Ectodermal cell (in vitro differentiated cells): ENCODE measurements at regions not wholly inside any gene's neighbourhood (a gene's known extent, or its start where the extent isn't known, plus 50 kb on each side); places are given as distances from the start of the nearest gene placed in this dataset.

Source experiments
- H3K27ac ChIP-seq: 2 replicates; pipeline ENCODE4 v1.7.0; 2013; ENCODE audit warnings: mild to moderate bottlenecking, low read depth, low read length; ENCODE audit not compliant: insufficient read depth, poor library complexity, severe bottlenecking
- H3K27me3 ChIP-seq: 2 replicates; pipeline ENCODE4 v1.7.0; 2013; ENCODE audit warnings: mild to moderate bottlenecking, low read length; ENCODE audit not compliant: insufficient read depth, control insufficient read depth, poor library complexity, severe bottlenecking
- H3K36me3 ChIP-seq: one replicate; pipeline ENCODE4 v1.7.0; 2013; ENCODE audit warnings: low read length; ENCODE audit not compliant: control insufficient read depth, insufficient read depth
- H3K4me1 ChIP-seq: one replicate; pipeline ENCODE4 v1.7.0; 2013; ENCODE audit warnings: low read length; ENCODE audit not compliant: control insufficient read depth, insufficient read depth
- H3K4me3 ChIP-seq: 2 replicates; pipeline ENCODE4 v1.7.0; 2013; ENCODE audit warnings: low read depth, low read length, control low read depth; ENCODE audit not compliant: insufficient read depth
- H3K9me3 ChIP-seq: 2 replicates; pipeline ENCODE4 v1.7.0; 2013; ENCODE audit warnings: mild to moderate bottlenecking, low read length, moderate library complexity; ENCODE audit not compliant: control insufficient read depth
- whole genome bisulfite sequencing, 2 experiments: methylation state at CpG; one replicate each; pipeline ENCODE4 v1.1.7; 2013; ENCODE audit warnings: missing lambda C conversion rate in 2 of 2; 5-methylcytosine and 5-hydroxymethylcytosine counted together

GRCh38 chr1:110280804-110281203 is 58.4 kb upstream of the RBM15 start:
- Histone ChIP-seq H3K36me3 (no peaks in the 10 kb centered on the region), H3K9me3 (no peaks in the 10 kb centered on the region), H3K27ac (no peak overlapping the region), H3K4me1 (no peaks in the 10 kb centered on the region), H3K4me3 (no peak overlapping the region), H3K27me3 (no peaks in the 10 kb centered on the region)
- 86 to 90% methylated on average over 5 of the region's 5 CpGs for WGBS, 2 experiments

- Histone ChIP-seq H3K4me3 (no peak overlapping the region), H3K4me1 (no peaks in the 10 kb centered on the region), H3K27me3 (no peaks in the 10 kb centered on the region), H3K36me3 (no peaks in the 10 kb centered on the region), H3K27ac (no peak overlapping the region), H3K9me3 (no peaks in the 10 kb centered on the region)
- 89 to 93% methylated on average over 5 to 6 of the region's 6 CpGs for WGBS, 2 experiments
These were observed 57.5 kb upstream of the RBM15 start for GRCh38 chr1:110281363-110282290.

- Histone ChIP-seq H3K4me3 (no peak overlapping the region), H3K27ac (no peak overlapping the region), H3K9me3 (no peaks in the 10 kb centered on the region), H3K27me3 (no peaks in the 10 kb centered on the region), H3K4me1 (no peaks in the 10 kb centered on the region), H3K36me3 (no peaks in the 10 kb centered on the region)
- WGBS, 2 experiments = 97 to 100% methylated on average over 3 of the region's 3 CpGs
These were observed 56.8 kb upstream of the RBM15 start for GRCh38 chr1:110282395-110282794.

- Histone ChIP-seq H3K4me3 (no peak overlapping the region), H3K27ac (no peak overlapping the region), H3K9me3 (no peaks in the 10 kb centered on the region), H3K4me1 (no peaks in the 10 kb centered on the region), H3K36me3 (no peaks in the 10 kb centered on the region), H3K27me3 (no peaks in the 10 kb centered on the region)
- 78 to 84% methylated on average over 1 of the region's 1 CpG for WGBS, 2 experiments
These were observed 55.5 kb upstream of the RBM15 start for GRCh38 chr1:110283677-110284076.

- Histone ChIP-seq H3K27ac (no peak overlapping the region), H3K4me1 (no peaks in the 10 kb centered on the region), H3K27me3 (no peaks in the 10 kb centered on the region), H3K9me3 (no peaks in the 10 kb centered on the region), H3K4me3 (no peak overlapping the region), H3K36me3 (no peaks in the 10 kb centered on the region)
- WGBS, 2 experiments = 91 to 96% methylated on average over 4 of the region's 4 CpGs
These were observed 53.9 kb upstream of the RBM15 start for GRCh38 chr1:110285316-110285715.

GRCh38 chr1:110286564-110286963 is 52.6 kb upstream of the RBM15 start:
- no peaks in the 10 kb centered on the region for H3K4me1 ChIP-seq
- H3K4me3 ChIP-seq = no peak overlapping the region
- H3K27me3 ChIP-seq = no peaks in the 10 kb centered on the region
- no peaks in the 10 kb centered on the region for H3K9me3 ChIP-seq
- H3K36me3 ChIP-seq = no peaks in the 10 kb centered on the region
- WGBS, 2 experiments = 43 to 46% methylated on average over 2 of the region's 2 CpGs
- no peak overlapping the region for H3K27ac ChIP-seq

- Histone ChIP-seq H3K9me3 (no peaks in the 10 kb centered on the region), H3K27me3 (no peaks in the 10 kb centered on the region), H3K27ac (no peak overlapping the region), H3K36me3 (no peaks in the 10 kb centered on the region), H3K4me3 (no peak overlapping the region), H3K4me1 (no peaks in the 10 kb centered on the region)
- 94 to 98% methylated on average over 3 of the region's 3 CpGs for WGBS, 2 experiments
These were observed 51.1 kb upstream of the RBM15 start for GRCh38 chr1:110288111-110288510.
